SKM-1 (cell line): ENCODE measurements at regions not wholly inside any gene's neighbourhood (a gene's known extent, or its start where the extent isn't known, plus 50 kb on each side); places are given as distances from the start of the nearest gene placed in this dataset.

Experiments used
- DNase-seq: peaks from one replicate; lab custom pipeline; 2025; ENCODE audit not compliant: unreplicated experiment; lab: John Stamatoyannopoulos, UW

DNA sequence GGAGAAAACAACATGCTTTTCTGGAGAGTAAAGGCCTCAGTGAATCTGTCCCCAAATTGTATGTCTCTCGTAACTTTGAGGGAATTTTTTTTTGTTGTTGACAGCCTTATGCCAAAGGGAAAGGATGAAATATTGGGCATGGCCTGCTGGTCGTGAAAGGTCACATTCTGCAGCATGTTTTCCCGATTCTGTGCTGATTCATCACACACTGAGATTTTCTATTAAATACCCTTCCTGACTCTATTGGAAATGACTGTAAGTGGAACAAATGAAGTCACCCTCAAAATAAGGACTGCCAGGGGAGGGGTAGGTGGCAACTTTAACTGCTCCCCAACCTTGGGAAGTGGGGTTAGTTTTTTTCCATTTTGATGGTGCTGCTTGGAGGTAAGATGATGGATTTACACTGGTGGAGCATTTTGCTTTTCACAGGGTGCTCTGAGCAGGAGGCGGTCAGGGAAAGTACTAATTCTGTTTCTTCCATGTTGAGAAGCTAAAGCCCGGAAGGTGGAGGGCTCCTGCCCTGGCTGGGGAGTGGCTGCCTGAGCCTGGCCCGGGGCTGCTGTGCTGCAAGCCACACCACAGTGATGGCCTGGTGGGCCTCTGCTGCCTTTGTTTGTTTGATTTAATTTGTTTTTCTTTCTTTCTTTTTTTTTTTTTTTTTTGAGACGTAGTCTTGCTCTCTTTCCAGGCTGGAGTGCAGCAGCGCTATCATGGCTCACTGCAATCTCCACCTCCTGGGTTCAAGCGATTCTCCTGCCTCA lies 116.8 kb upstream of the SPATA13 start:
- DNase-seq, result no peak

DNA sequence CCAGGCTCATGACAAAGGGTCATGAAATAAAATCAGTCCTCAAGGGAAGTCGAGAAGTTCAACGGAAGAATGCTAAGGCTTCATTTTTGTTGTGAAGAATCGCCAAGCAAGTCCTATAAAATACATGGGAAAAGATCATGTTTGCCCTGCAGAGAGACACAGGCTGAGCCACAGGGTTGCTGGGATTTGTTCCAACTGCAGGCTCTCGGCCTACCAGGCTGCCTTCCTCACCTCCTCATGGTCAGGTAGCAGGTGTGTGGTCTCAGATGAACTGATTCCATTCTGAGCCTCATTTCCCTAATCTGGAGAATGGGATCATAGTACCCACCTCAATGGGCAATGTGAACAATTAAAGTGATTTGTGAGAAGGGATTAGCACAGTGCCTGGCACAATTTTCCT lies 114.9 kb upstream of the SPATA13 start:
- no peak for DNase-seq

DNA sequence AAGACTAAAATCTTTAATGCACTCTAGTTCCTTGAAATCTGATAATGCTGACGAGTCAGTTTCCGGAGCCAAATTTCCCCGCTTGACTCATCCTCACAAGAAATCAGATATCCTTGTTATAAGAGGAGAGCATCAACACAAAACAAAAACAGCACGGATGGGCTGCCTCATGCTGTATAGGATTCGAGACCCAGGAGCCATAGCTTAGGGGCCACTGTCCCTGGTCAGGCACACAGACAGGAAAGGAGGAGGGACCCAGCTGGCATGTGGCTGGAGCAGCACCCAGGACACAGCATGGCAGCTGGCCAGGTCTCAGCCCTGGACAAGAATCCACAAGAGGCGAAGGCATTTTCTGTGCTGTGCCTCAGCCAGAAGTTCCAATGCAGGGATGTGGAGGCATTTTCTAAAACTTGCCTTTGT lies 110.2 kb upstream of the SPATA13 start:
- DNase-seq, result no peak

DNA sequence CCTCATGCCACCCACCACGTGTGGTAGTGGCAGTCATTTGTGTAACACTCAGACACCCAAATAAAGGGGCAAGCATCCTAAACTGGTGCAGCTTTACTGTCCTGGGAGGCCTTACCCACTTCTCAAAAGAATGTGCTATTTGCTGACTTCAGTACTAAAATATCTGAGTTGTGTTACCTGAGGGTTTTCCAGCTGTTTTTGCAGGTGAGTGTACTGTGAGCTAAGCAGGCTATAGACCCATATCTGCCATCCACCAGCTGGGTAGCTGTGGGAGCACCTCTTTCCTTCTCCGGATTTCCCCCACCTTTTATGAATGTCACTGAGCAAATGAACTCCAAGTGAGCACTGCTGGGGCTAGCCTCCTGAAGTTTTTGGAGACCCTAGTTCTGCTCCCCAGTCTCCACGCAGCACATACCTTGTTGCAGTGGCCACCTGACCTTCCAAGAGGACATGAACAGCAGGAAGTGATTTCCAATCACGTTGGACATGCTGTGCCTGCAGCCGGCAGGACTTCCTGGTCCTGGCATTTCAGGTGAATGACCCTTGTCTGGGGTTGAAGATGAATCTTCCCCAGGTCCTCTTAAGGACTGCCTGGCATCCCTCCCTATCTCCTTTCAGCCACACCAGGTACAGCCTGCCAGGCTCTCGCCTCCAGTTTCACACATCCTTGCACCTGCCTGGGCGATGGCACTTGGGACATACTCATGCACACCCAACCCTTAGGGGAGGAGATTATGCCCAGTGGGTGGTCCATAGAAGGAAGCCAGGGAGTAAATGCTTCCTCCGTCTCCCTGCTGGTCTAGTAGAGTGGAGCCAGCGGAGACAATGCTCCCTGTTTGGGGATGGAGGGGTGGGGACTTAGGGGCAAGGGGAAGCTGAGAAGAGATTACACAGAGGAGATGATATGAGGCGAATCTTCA lies 109.5 kb upstream of the SPATA13 start:
- no peak for DNase-seq

DNA sequence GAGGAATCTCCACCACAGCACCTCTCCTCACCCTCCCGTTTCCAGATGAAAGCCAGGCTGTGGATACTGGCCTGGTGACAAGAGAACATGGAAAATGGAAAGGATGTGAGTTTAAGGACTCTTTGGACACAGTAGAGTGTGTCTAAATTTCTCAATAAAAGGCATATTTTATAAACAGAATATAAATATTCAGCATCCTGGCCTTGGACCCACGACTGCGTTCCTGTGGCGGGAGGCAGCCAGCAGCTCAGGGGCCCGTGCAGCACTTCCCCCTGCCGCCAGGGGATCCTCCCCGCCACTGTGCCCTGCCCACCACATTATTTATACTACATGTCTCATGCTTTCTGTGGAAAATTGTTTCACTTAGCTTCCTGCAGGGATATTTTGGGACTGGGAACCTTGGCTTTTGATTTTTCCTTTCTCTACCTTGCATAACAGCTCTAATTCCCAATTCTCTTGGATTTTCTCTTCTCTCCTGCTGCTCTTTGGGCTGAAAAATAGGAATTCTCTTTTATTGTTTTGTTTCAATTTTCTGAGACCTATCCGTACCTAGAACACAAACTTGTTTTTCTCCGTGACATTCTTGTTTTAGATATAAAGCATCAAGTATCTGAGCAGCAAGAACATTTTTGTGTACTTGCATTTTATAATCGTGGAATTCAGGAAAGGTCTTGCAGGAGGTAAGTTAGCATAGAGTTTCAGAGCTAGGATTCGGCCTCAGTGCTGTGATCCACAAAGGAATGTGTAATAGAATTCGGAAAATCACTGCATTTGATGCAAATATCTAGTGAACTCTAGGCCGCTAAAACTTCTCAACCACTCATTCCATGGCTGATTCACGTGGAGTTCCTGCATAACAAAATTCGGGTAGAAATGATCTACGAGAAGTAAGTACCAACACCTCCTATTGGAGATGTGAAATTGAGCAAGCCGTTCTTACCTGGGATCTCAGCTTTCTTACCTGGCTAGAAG lies 107.7 kb upstream of the SPATA13 start:
- DNase-seq, result no peak

DNA sequence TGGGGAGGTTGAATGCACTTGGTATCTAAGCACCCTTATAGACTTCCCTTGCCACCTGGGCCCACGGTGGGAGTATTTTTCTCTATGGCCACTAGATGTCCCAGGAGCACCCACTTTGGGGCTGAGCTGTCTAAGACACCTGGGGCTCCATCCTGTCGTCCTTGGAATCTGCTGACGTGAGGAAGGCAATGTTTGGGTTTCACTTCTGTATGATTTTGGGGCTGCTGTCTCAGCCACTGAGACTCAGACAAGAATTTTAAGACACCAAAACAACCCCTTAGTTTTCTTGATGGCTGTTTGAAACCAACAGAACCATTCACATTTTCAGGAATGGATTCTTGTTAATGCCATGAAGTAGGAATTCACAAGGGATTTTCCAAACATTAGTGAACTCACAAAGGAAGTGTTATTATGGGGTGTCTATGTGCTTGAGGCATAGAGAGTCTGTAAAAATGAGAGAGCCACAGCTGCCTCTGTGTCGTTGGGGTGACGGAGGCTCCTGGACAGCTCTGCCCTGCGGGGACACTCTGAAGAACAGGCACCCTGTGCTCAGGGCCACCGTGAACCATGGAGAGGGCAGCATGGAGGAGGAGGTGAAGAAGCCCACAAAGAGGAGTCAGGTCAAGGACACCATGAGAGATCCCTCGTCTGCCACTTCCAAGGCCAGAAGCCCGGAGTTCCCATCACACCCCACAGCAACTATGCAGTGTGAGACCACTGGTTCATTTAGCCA lies 106.8 kb upstream of the SPATA13 start:
- peak; percentile 57 for DNase-seq

DNA sequence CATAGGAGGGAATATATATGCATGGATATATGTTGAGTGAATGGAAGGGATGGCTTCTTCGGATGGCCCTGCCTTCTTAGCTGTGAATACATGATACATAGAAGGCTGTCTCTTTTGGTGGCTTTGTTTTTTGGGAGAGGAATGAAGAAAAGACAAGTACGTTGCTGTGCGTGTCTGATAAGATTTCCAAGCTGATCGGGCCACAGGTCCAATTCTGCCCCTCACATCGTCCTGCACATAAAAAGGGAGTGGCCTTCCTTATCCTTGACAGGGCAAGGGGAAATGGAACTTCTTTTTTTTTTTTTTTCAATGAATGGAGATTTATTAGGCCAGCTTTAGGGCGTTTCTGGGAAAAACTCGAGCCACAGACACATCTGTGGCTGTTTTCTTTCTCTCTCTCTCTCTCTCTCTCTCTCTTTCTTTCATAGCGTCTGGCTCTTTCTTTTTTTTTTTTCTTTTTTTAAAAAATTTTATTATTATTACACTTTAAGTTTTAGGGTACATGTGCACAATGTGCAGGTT lies 103.8 kb upstream of the SPATA13 start:
- DNase-seq, result no peak

DNA sequence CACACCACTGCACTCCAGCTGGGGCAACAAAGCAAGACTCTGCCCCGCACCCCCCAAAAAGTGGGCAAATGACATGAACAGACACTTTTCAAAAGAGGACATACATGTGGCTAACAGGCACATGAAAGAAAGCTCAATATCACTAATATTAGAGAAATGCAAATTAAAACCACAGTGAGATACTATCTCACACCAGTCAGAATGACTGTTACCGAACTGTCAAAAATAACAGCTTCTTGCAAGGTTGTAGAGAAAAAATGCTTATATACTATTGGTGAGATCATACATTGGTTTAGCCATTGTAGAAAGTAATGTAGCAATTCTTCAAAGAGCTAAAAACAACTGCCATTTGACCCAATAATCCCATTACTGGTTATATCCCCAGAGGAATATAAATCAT lies 99.5 kb upstream of the SPATA13 start:
- DNase-seq, result no peak

DNA sequence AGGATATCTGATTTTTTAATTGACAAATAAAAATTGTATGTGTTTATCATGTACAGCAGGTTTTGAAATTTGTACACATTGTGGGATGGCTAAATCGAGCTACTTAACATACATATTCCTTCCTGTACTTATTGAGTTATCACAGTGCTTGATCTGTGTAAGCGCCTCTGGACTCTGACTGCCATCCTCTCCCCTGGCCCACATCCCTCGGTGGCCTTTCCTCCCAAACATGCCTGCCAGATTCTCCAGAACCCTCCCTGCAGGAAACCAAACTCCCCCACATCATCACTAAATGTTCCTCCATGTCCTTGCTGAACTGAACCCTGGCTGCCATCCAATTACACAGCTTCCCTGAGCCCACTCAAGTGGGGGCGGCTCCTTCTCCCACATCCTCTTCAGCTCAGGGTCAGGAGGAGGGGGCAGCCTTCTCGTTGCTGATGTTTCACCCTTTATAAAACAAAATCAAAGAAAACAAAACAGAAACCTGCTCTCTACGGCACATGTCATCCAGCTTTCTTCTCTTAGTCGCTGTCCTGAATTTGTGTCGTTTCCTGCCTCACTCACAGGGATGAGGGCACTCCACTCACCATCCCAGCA lies 97.1 kb upstream of the SPATA13 start:
- DNase-seq, result no peak

DNA sequence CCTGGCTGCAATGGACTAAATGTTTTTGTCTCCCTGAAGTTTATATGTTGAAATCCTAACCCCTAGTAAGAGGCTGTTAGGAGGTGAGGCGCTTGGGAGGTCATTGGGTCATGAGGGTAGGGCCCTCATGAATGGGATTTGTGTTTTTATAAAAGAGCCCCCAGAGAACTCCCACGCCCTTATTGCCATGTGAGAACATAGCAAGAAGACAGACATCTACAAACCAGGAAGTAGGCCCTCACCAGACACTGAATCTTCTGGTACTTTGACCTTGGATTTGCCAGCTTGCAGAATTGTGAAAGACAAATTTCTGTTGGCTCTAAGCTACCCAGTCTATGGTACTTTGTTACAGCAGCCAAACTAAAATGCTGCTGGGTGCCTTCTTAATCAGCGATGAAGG lies 96.1 kb upstream of the SPATA13 start:
- no peak for DNase-seq

DNA sequence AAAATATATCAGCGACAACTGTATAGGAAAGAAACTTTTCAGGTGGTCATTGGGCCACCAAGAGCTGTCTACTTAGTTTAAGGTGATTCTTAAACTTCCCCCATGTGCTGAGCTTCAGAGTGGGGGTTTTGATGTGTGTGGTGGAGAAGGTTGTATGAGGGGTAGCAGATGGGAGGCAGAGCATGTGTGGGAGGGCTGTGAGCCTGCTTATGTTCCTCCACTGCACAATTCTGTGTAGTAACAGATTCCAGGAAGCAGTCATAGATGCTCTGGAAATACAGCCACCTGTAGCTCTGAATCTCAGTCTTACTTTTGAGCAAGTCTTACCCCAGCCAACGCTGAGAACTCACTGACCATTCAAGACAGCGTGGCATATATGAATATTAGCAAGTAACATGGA lies 95.3 kb upstream of the SPATA13 start:
- DNase-seq, result no peak

DNA sequence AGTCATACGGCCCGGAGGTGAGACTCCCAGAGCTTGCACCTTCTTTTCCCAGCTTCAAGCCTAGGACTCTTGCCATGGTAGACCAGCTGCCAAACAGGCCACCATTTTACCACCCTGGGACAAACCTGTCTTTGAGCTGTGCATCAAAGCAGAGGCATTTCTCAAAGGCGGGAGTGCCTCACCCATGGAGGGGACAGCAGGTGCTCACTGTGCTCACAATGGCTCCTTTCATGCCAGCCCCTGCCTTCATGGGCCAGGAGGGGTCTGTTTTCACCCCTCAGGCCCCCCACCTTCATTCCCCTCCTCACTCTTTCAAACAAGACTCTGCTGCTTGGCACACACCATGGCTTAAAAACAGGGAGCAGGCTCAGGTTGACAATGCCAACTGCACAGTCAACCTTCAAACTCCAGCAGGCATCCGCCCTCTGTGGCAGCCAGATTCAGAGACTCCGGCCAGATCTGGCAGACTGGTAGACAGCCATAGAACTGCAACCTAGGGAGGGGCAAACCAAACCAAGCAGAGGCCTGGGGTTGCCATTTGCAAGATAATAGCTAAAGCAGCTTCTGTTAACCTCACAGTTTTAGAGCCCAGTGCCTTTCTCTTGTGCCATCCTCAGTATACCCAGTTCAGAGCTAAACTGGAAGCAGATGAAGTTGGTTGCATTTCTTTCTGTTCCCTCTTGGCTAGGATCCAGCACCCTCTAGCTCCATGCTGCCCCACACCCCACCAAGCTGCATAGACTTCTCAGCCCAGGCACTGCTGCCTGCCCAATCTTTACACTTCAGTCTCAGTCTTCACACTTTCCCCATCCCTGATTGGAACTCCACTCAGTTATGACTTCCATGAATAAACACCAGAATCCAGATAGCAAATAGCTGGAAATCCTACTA lies 93.9 kb upstream of the SPATA13 start:
- DNase-seq, result no peak

DNA sequence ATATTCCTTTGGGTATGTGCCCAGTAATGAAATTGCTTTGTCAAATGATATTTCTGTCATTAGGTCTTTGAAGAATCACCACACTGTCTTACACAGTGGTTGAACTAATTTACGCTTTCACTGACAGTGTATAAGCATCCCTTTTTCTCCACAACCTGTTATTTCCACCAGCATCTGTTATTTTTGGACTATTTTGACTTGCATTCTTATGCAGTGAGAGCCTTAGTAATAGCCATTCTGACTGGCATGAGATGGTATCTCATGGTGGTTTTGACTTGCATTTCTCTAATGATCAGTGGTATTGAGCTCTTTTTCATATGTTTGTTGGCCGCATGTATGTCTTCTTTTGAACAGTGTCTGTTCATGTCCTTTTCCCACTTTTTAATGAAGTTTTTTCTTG lies 92.0 kb upstream of the SPATA13 start:
- no peak for DNase-seq

DNA sequence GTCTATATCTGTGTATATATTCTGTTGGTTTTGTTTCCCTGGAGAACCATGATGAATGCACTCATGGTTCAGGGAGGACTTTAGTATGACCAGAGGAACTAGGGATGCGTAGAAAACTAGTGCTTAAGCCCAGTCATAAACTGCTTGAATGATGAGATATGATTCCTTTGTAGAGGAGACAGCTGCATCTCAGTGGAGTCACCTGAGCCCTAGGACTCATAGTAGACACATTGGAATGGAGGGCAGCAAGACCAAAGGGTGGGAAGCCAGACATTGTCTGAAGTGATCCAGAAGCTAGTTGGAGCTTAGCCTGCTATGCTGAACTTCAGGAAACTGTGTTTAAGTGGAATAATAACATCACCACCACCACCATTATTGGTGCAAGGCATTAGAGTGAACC lies 89.5 kb upstream of the SPATA13 start:
- no peak for DNase-seq

DNA sequence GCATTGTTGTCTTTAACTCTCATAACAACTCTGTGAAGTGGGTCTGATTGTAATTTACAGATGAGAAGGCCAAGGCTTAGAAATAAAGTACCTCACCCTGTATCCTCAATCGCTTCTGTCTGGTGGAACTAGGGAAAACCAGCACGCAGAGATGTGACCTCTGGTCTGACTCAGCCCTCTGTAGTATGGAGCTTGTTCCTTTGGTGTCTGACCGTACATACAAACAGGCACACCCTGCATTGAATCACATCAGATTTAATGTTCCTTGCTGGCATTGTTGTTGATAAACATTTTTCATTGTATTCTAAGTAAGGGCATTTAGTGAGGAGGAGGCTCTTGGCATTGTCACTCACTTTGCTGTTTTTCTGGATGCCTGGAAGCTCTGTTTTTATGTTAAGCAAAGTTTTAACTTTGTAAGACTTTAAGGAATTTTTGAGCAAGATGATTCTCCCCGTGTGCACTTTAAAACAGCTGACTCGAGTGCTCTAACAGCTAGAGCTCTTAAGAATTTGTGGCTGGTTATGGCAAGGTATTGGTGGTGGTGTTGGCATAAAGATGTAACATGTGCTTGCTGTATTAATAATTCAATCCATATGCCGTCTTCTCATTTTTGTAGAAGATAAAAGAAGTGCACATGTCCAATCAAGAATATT lies 89.0 kb upstream of the SPATA13 start:
- DNase-seq, result no peak

DNA sequence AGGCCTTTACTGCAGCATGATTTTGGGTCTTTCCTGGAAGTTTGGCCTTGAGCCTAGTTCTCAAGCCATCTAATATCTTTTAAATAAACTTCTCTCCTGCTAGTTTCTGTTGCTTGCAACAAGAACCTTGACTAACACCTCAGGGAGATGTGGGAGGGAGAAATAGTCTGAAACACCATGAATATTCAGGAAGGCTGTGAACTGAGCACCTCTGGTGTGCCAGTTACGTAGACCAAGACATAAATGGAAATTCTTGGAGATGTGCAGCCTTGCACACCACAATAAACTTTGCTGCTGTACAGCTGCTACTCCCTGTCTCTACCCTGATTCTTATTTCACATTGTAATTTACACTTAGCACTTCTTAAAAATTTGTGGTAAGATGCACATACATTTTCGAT lies 86.9 kb upstream of the SPATA13 start:
- no peak for DNase-seq

DNA sequence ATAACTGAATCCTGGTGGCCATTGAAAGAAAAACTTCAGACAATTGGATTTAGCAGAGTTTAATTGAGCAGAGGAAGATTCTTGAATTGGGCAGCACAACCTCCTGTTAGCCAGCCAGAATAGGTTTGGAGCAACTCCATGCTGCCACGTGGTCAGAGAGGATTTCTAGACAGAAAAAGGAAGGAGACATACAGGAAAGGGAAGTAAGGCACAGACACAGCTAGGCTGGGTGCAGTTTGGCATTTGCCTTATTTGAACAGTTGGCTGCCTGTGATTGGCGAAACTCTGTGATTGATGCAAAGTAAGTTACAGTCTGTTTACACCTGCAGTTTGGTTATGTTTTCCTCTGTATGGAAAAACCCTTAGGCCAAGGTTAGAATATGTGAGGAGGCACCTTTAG lies 85.8 kb upstream of the SPATA13 start:
- peak; percentile 70 for DNase-seq
